ENCODE measurements at regions not wholly inside any gene's neighbourhood (a gene's known extent, or its start where the extent isn't known, plus 50 kb on each side); places are given as distances from the start of the nearest gene placed in this dataset.

GRCh38 chr1:29525941-29526340 lies 289.6 kb downstream of the PTPRU start:
- H3K27me3 ChIP-seq (ENCODE audit: control insufficient read depth in 2 of 2, insufficient read depth in 2 of 2, low read length in 2 of 2) = peaks cover 0 to 4% of the 10 kb centered on the region in 2 donors
- no peaks in the 10 kb centered on the region for H3K4me1 ChIP-seq (ENCODE audit: control insufficient read depth in 2 of 2, insufficient read depth in 2 of 2, low read length in 2 of 2)
- no peaks in the 10 kb centered on the region for H3K9me3 ChIP-seq (ENCODE audit: control insufficient read depth in 2 of 2, low read length in 2 of 2)
- H3K4me3 ChIP-seq (ENCODE audit: low read length in 2 of 2) = no peak overlapping the region
- H3K36me3 ChIP-seq (ENCODE audit: control insufficient read depth in 2 of 2, insufficient read depth in 2 of 2, low read length in 2 of 2) = no peaks in the 10 kb centered on the region
- H3K27ac ChIP-seq (ENCODE audit: low read depth in 2 of 2, low read length in 2 of 2) = no peak overlapping the region
- no peak overlapping the region for H3K9ac ChIP-seq (ENCODE audit: low read depth in 1 of 2, low read length in 2 of 2)

GRCh38 chr1:29524285-29525065 lies 288.2 kb downstream of the PTPRU start:
- H3K27me3 ChIP-seq (ENCODE audit: control insufficient read depth in 2 of 2, insufficient read depth in 2 of 2, low read length in 2 of 2) = peaks cover 0 to 4% of the 10 kb centered on the region in 2 donors
- no peaks in the 10 kb centered on the region for H3K4me1 ChIP-seq (ENCODE audit: control insufficient read depth in 2 of 2, insufficient read depth in 2 of 2, low read length in 2 of 2)
- no peaks in the 10 kb centered on the region for H3K9me3 ChIP-seq (ENCODE audit: control insufficient read depth in 2 of 2, low read length in 2 of 2)
- H3K27ac ChIP-seq (ENCODE audit: low read depth in 2 of 2, low read length in 2 of 2) = no peak overlapping the region
- H3K9ac ChIP-seq (ENCODE audit: low read depth in 1 of 2, low read length in 2 of 2) = no peak overlapping the region
- H3K36me3 ChIP-seq (ENCODE audit: control insufficient read depth in 2 of 2, insufficient read depth in 2 of 2, low read length in 2 of 2) = no peaks in the 10 kb centered on the region
- no peak overlapping the region for H3K4me3 ChIP-seq (ENCODE audit: low read length in 2 of 2)

GRCh38 chr1:29523576-29523975 lies 287.3 kb downstream of the PTPRU start:
- H3K9me3 ChIP-seq (ENCODE audit: control insufficient read depth in 2 of 2, low read length in 2 of 2) = no peaks in the 10 kb centered on the region
- no peak overlapping the region for H3K27ac ChIP-seq (ENCODE audit: low read depth in 2 of 2, low read length in 2 of 2)
- H3K9ac ChIP-seq (ENCODE audit: low read depth in 1 of 2, low read length in 2 of 2) = no peak overlapping the region
- peaks cover 0 to 4% of the 10 kb centered on the region in 2 donors for H3K27me3 ChIP-seq (ENCODE audit: control insufficient read depth in 2 of 2, insufficient read depth in 2 of 2, low read length in 2 of 2)
- H3K4me3 ChIP-seq (ENCODE audit: low read length in 2 of 2) = no peak overlapping the region
- H3K4me1 ChIP-seq (ENCODE audit: control insufficient read depth in 2 of 2, insufficient read depth in 2 of 2, low read length in 2 of 2) = no peaks in the 10 kb centered on the region
- H3K36me3 ChIP-seq (ENCODE audit: control insufficient read depth in 2 of 2, insufficient read depth in 2 of 2, low read length in 2 of 2) = no peaks in the 10 kb centered on the region

- H3K9me3 ChIP-seq (ENCODE audit: control insufficient read depth in 2 of 2, low read length in 2 of 2) = no peaks in the 10 kb centered on the region
- H3K4me3 ChIP-seq (ENCODE audit: low read length in 2 of 2) = no peak overlapping the region
- H3K36me3 ChIP-seq (ENCODE audit: control insufficient read depth in 2 of 2, insufficient read depth in 2 of 2, low read length in 2 of 2) = no peaks in the 10 kb centered on the region
- no peak overlapping the region for H3K27ac ChIP-seq (ENCODE audit: low read depth in 2 of 2, low read length in 2 of 2)
- no peak overlapping the region for H3K9ac ChIP-seq (ENCODE audit: low read depth in 1 of 2, low read length in 2 of 2)
- H3K4me1 ChIP-seq (ENCODE audit: control insufficient read depth in 2 of 2, insufficient read depth in 2 of 2, low read length in 2 of 2) = no peaks in the 10 kb centered on the region
- H3K27me3 ChIP-seq (ENCODE audit: control insufficient read depth in 2 of 2, insufficient read depth in 2 of 2, low read length in 2 of 2) = peaks cover 0 to 4% of the 10 kb centered on the region in 2 donors
Measured at GRCh38 chr1:29523136-29523535, 286.8 kb downstream of the PTPRU start.

- Histone ChIP-seq H3K9me3 (ENCODE audit: control insufficient read depth in 2 of 2, low read length in 2 of 2) (no peaks in the 10 kb centered on the region), H3K9ac (ENCODE audit: low read depth in 1 of 2, low read length in 2 of 2) (no peak overlapping the region), H3K27me3 (ENCODE audit: control insufficient read depth in 2 of 2, insufficient read depth in 2 of 2, low read length in 2 of 2) (peaks cover 0 to 4% of the 10 kb centered on the region in 2 donors), H3K27ac (ENCODE audit: low read depth in 2 of 2, low read length in 2 of 2) (no peak overlapping the region), H3K36me3 (ENCODE audit: control insufficient read depth in 2 of 2, insufficient read depth in 2 of 2, low read length in 2 of 2) (no peaks in the 10 kb centered on the region), H3K4me3 (ENCODE audit: low read length in 2 of 2) (no peak overlapping the region), H3K4me1 (ENCODE audit: control insufficient read depth in 2 of 2, insufficient read depth in 2 of 2, low read length in 2 of 2) (no peaks in the 10 kb centered on the region)
Measured at GRCh38 chr1:29521811-29522580, 285.7 kb downstream of the PTPRU start.

- Histone ChIP-seq H3K4me3 (ENCODE audit: low read length in 2 of 2) (no peak overlapping the region), H3K27me3 (ENCODE audit: control insufficient read depth in 2 of 2, insufficient read depth in 2 of 2, low read length in 2 of 2) (no peaks in the 10 kb centered on the region), H3K4me1 (ENCODE audit: control insufficient read depth in 2 of 2, insufficient read depth in 2 of 2, low read length in 2 of 2) (no peaks in the 10 kb centered on the region), H3K9me3 (ENCODE audit: control insufficient read depth in 2 of 2, low read length in 2 of 2) (no peaks in the 10 kb centered on the region), H3K9ac (ENCODE audit: low read depth in 1 of 2, low read length in 2 of 2) (no peak overlapping the region), H3K36me3 (ENCODE audit: control insufficient read depth in 2 of 2, insufficient read depth in 2 of 2, low read length in 2 of 2) (no peaks in the 10 kb centered on the region), H3K27ac (ENCODE audit: low read depth in 2 of 2, low read length in 2 of 2) (no peak overlapping the region)
Measured at GRCh38 chr1:29521438-29521715, 285.1 kb downstream of the PTPRU start.

- H3K27me3 ChIP-seq (ENCODE audit: control insufficient read depth in 2 of 2, insufficient read depth in 2 of 2, low read length in 2 of 2) = no peaks in the 10 kb centered on the region
- no peak overlapping the region for H3K4me3 ChIP-seq (ENCODE audit: low read length in 2 of 2)
- no peak overlapping the region for H3K27ac ChIP-seq (ENCODE audit: low read depth in 2 of 2, low read length in 2 of 2)
Measured at GRCh38 chr1:29520571-29521437, 284.5 kb downstream of the PTPRU start.

GRCh38 chr1:29519788-29520110 lies 283.4 kb downstream of the PTPRU start:
- Histone ChIP-seq H3K9me3 (ENCODE audit: control insufficient read depth in 2 of 2, low read length in 2 of 2) (no peaks in the 10 kb centered on the region), H3K27me3 (ENCODE audit: control insufficient read depth in 2 of 2, insufficient read depth in 2 of 2, low read length in 2 of 2) (no peaks in the 10 kb centered on the region), H3K27ac (ENCODE audit: low read depth in 2 of 2, low read length in 2 of 2) (no peak overlapping the region), H3K4me3 (ENCODE audit: low read length in 2 of 2) (no peak overlapping the region), H3K4me1 (ENCODE audit: control insufficient read depth in 2 of 2, insufficient read depth in 2 of 2, low read length in 2 of 2) (no peaks in the 10 kb centered on the region), H3K9ac (ENCODE audit: low read depth in 1 of 2, low read length in 2 of 2) (no peak overlapping the region), H3K36me3 (ENCODE audit: control insufficient read depth in 2 of 2, insufficient read depth in 2 of 2, low read length in 2 of 2) (no peaks in the 10 kb centered on the region)

More at GRCh38 chr1:29520571-29521437, 284.5 kb downstream of the PTPRU start:
- H3K9me3 ChIP-seq (ENCODE audit: control insufficient read depth in 2 of 2, low read length in 2 of 2) = no peaks in the 10 kb centered on the region
- H3K9ac ChIP-seq (ENCODE audit: low read depth in 1 of 2, low read length in 2 of 2) = no peak overlapping the region
- H3K4me1 ChIP-seq (ENCODE audit: control insufficient read depth in 2 of 2, insufficient read depth in 2 of 2, low read length in 2 of 2) = no peaks in the 10 kb centered on the region
- no peaks in the 10 kb centered on the region for H3K36me3 ChIP-seq (ENCODE audit: control insufficient read depth in 2 of 2, insufficient read depth in 2 of 2, low read length in 2 of 2)

- Histone ChIP-seq H3K9me3 (ENCODE audit: control insufficient read depth in 2 of 2, low read length in 2 of 2) (no peaks in the 10 kb centered on the region), H3K4me1 (ENCODE audit: control insufficient read depth in 2 of 2, insufficient read depth in 2 of 2, low read length in 2 of 2) (no peaks in the 10 kb centered on the region), H3K27ac (ENCODE audit: low read depth in 2 of 2, low read length in 2 of 2) (no peak overlapping the region), H3K36me3 (ENCODE audit: control insufficient read depth in 2 of 2, insufficient read depth in 2 of 2, low read length in 2 of 2) (no peaks in the 10 kb centered on the region), H3K9ac (ENCODE audit: low read depth in 1 of 2, low read length in 2 of 2) (no peak overlapping the region), H3K27me3 (ENCODE audit: control insufficient read depth in 2 of 2, insufficient read depth in 2 of 2, low read length in 2 of 2) (no peaks in the 10 kb centered on the region), H3K4me3 (ENCODE audit: low read length in 2 of 2) (no peak overlapping the region)
Measured at GRCh38 chr1:29519108-29519787, 282.9 kb downstream of the PTPRU start.

All from mucosa of rectum (tissue), 2 donors.